ENCODE measurements at regions not wholly inside any gene's neighbourhood (a gene's known extent, or its start where the extent isn't known, plus 50 kb on each side); places are given as distances from the start of the nearest gene placed in this dataset.

DNA sequence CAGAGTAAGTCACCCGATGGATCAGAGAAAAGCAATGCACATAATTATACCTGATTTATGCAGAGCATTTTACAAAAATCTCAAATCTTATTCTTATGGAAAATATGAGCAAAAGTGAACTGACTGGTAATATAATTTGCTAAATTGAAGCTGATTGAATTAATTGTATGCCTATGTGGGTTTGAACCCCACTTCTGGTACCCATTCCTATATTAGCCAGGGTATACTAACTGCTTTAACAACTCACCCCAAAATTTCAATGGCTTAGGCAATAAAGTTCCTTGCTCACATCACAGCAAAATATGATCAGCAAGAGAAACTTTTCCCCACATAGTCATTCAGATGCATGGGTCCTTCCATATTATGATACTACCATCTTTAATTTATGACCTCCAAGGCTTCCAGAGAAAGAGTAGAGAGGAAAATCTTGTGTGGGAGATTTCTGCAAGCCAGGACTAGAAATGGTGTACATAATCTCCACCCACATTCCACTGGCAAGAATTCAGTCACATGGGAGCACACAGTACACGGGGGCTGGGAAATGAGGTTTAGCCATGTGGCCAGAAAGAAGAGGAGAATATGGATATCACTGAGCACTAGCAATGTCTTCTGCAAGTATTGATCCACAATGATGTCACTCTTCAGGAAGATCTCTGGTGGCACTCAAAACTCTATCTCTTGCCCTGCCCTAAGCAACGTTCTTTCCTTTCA, 640.7 kb downstream of the BCOR start:
- Histone ChIP-seq H3K27ac (ENCODE audit: low read depth, low read length) (no peak overlapping the region), H3K4me3 (ENCODE audit: low read length in 2 of 2) (no peak overlapping the region), H3K27me3 (ENCODE audit: insufficient read depth, low read length) (no peaks in the 10 kb centered on the region), H3K4me1 (ENCODE audit: insufficient read depth, low read length) (no peaks in the 10 kb centered on the region), H3K9me3 (ENCODE audit: control insufficient read depth in 1 of 2, low read length in 2 of 2) (no peaks in the 10 kb centered on the region), H3K36me3 (ENCODE audit: insufficient read depth, low read length) (no peaks in the 10 kb centered on the region)
- no peak overlapping the region for H3K27ac Mint-ChIP-seq
- H3K4me1 Mint-ChIP-seq: no peaks in the 10 kb centered on the region
- no peak for DNase-seq
- ChIA-PET CTCF (ENCODE audit: partially characterized antibody) (no interaction called here), POLR2A (ENCODE audit: partially characterized antibody) (no interaction called here)
- H3K9me3 Mint-ChIP-seq: peaks cover 0 to 11% (median 2%) of the 10 kb centered on the region in 8 donors
- H3K27me3 Mint-ChIP-seq: no peaks in the 10 kb centered on the region
- intact Hi-C loops (cut with micrococcal nuclease): no loop called here
- H3K4me3 Mint-ChIP-seq: no peak overlapping the region
- no peaks in the 10 kb centered on the region for H3K36me3 Mint-ChIP-seq

DNA sequence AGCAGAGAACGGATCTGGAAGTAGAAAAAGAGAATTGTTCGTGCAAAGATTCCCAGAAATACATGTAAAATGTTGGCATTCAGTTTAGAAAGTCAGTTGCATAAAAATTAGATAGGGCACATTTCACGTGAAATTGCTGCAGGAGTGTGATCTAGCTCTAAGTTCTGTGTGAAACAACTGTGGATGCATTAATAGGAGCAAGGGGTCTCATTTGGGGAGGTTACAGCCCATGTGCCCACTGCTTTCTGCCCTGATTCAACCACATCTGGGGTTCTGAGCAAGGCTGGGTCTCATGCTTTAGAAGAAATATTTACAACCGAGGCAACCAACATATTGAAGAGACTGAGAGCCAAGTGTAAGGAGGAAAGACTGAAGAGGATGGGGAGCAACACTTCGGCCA, 639.0 kb downstream of the BCOR start:
- Histone ChIP-seq H3K4me3 (ENCODE audit: low read length in 2 of 2) (no peak overlapping the region), H3K9me3 (ENCODE audit: control insufficient read depth in 1 of 2, low read length in 2 of 2) (no peaks in the 10 kb centered on the region), H3K27me3 (ENCODE audit: insufficient read depth, low read length) (no peaks in the 10 kb centered on the region), H3K4me1 (ENCODE audit: insufficient read depth, low read length) (no peaks in the 10 kb centered on the region), H3K27ac (ENCODE audit: low read depth, low read length) (no peak overlapping the region), H3K36me3 (ENCODE audit: insufficient read depth, low read length) (no peaks in the 10 kb centered on the region)
- no peaks in the 10 kb centered on the region for H3K36me3 Mint-ChIP-seq
- intact Hi-C loops (cut with micrococcal nuclease): no loop called here
- H3K27ac Mint-ChIP-seq: no peak overlapping the region
- H3K4me3 Mint-ChIP-seq: no peak overlapping the region
- POLR2A ChIA-PET (ENCODE audit: partially characterized antibody): no interaction called here
- DNase-seq: no peak
- H3K9me3 Mint-ChIP-seq: peaks cover 0 to 11% (median 2%) of the 10 kb centered on the region in 8 donors
- no peaks in the 10 kb centered on the region for H3K27me3 Mint-ChIP-seq
- H3K4me1 Mint-ChIP-seq: no peaks in the 10 kb centered on the region
- CTCF ChIA-PET (ENCODE audit: partially characterized antibody): no interaction called here

DNA sequence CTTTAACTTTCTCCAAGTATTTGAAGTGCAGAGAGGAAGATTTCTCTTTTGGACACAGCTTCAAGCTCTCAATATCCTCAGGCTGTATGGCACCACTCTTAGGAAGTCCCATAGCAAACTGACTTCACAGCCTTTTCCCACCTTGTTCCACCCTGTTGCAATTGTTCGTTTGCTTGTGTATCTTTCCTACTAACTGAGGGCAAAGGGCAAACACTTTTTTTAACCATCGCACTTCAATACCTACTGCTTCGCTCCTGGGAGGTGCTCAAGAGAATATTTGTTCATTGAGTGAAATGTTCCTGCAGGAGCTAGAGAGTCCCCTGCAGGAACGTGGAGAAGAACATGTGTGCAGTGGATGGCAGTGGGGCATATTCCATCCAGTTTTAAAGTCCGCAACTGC, 638.6 kb downstream of the BCOR start:
- H3K27me3 ChIP-seq (ENCODE audit: insufficient read depth, low read length): no peaks in the 10 kb centered on the region
- Mint-ChIP-seq H3K27me3 (no peaks in the 10 kb centered on the region), H3K27ac (no peak overlapping the region), H3K36me3 (no peaks in the 10 kb centered on the region), H3K4me1 (no peaks in the 10 kb centered on the region), H3K9me3 (peaks cover 0 to 11% (median 2%) of the 10 kb centered on the region in 8 donors), H3K4me3 (no peak overlapping the region)
- CTCF ChIA-PET (ENCODE audit: partially characterized antibody): no interaction called here
- H3K4me1 ChIP-seq (ENCODE audit: insufficient read depth, low read length): no peaks in the 10 kb centered on the region
- H3K9me3 ChIP-seq (ENCODE audit: control insufficient read depth in 1 of 2, low read length in 2 of 2): no peaks in the 10 kb centered on the region
- no peak for DNase-seq
- H3K36me3 ChIP-seq (ENCODE audit: insufficient read depth, low read length): no peaks in the 10 kb centered on the region
- no peak overlapping the region for H3K27ac ChIP-seq (ENCODE audit: low read depth, low read length)
- H3K4me3 ChIP-seq (ENCODE audit: low read length in 2 of 2): no peak overlapping the region
- POLR2A ChIA-PET (ENCODE audit: partially characterized antibody): no interaction called here
- intact Hi-C loops (cut with micrococcal nuclease): no loop called here

DNA sequence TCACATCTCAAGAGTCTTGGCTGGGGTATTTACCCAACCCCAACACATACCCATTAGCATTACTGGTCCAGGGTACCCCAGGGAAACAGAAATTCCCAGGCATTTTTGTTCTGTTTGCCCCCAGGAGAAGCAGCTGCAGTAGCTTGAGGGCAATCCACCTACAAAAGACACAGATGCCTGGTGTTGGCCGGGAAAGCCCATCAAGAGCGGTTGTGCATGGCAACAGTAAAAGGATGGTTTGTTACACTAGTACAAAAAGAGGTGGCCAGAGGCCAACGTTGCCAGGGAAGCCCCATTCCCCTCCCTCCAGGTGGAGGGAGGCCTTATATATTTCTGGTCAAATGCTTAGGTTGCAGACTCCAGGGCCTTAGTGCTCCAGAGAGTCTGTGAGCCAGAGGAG, 637.8 kb downstream of the BCOR start:
- Histone ChIP-seq H3K9me3 (ENCODE audit: control insufficient read depth in 1 of 2, low read length in 2 of 2) (no peaks in the 10 kb centered on the region), H3K4me3 (ENCODE audit: low read length in 2 of 2) (no peak overlapping the region), H3K27me3 (ENCODE audit: insufficient read depth, low read length) (no peaks in the 10 kb centered on the region), H3K4me1 (ENCODE audit: insufficient read depth, low read length) (no peaks in the 10 kb centered on the region), H3K36me3 (ENCODE audit: insufficient read depth, low read length) (no peaks in the 10 kb centered on the region), H3K27ac (ENCODE audit: low read depth, low read length) (no peak overlapping the region)
- intact Hi-C loops (cut with micrococcal nuclease): no loop called here
- Mint-ChIP-seq H3K27ac (no peak overlapping the region), H3K4me1 (no peaks in the 10 kb centered on the region), H3K36me3 (no peaks in the 10 kb centered on the region), H3K27me3 (no peaks in the 10 kb centered on the region), H3K4me3 (no peak overlapping the region), H3K9me3 (peaks cover 0 to 11% (median 2%) of the 10 kb centered on the region in 8 donors)
- no peak for DNase-seq
- ChIA-PET POLR2A (ENCODE audit: partially characterized antibody) (no interaction called here), CTCF (ENCODE audit: partially characterized antibody) (no interaction called here)

DNA sequence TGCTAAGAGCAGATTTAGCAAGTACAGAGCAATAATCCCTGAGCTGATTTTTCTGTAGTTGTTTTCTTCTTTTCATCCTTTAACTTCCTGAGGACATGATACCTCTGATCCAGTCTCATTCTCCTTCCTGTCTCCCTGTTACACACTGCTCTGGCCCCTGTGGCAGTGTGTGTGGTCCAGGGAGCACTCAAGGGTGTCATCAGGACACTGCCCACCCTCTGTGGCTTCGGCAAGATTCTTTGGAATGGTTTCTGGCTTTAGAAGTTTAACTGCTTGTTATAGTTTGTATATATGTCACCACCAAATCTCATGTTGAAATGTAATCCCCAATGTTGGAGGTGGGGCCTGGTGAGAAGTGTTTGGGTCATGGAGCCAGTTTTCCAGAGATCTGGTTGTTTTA, 637.3 kb downstream of the BCOR start:
- Histone ChIP-seq H3K4me1 (ENCODE audit: insufficient read depth, low read length) (no peaks in the 10 kb centered on the region), H3K36me3 (ENCODE audit: insufficient read depth, low read length) (no peaks in the 10 kb centered on the region), H3K9me3 (ENCODE audit: control insufficient read depth in 1 of 2, low read length in 2 of 2) (no peaks in the 10 kb centered on the region), H3K4me3 (ENCODE audit: low read length in 2 of 2) (no peak overlapping the region), H3K27me3 (ENCODE audit: insufficient read depth, low read length) (no peaks in the 10 kb centered on the region), H3K27ac (ENCODE audit: low read depth, low read length) (no peak overlapping the region)
- Mint-ChIP-seq H3K36me3 (no peaks in the 10 kb centered on the region), H3K27ac (no peak overlapping the region), H3K9me3 (peaks cover 0 to 11% (median 2%) of the 10 kb centered on the region in 8 donors), H3K4me1 (no peaks in the 10 kb centered on the region), H3K27me3 (no peaks in the 10 kb centered on the region), H3K4me3 (no peak overlapping the region)
- ChIA-PET POLR2A (ENCODE audit: partially characterized antibody) (no interaction called here), CTCF (ENCODE audit: partially characterized antibody) (no interaction called here)
- intact Hi-C loops (cut with micrococcal nuclease): no loop called here
- no peak for DNase-seq

DNA sequence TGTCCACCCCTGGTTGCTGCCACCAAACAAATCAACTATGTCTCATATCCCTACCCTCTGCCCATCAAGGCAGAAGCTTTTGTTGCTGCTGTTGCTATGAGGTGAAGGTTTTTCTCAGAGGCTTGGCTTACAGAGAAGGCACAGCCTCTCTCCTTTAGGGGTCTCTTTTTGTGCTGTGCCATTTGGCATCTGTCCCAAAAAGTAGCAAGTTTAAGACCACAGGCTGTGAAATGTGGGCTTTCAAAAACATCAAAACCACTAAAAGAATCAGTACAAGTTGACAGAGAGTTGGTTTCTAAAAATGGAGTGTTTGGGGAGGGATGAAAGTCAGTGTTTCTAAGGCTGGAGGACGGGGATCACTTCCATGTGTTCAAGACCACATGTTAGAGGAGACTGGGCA, 634.9 kb downstream of the BCOR start:
- no peak overlapping the region for H3K4me3 ChIP-seq (ENCODE audit: low read length in 2 of 2)
- no peaks in the 10 kb centered on the region for H3K36me3 ChIP-seq (ENCODE audit: insufficient read depth, low read length)
- ChIA-PET POLR2A (ENCODE audit: partially characterized antibody) (no interaction called here), CTCF (ENCODE audit: partially characterized antibody) (no interaction called here)
- no peaks in the 10 kb centered on the region for H3K36me3 Mint-ChIP-seq
- no peak overlapping the region for H3K27ac ChIP-seq (ENCODE audit: low read depth, low read length)
- no peaks in the 10 kb centered on the region for H3K4me1 ChIP-seq (ENCODE audit: insufficient read depth, low read length)
- no peaks in the 10 kb centered on the region for H3K27me3 Mint-ChIP-seq
- intact Hi-C loops (cut with micrococcal nuclease): no loop called here
- no peaks in the 10 kb centered on the region for H3K27me3 ChIP-seq (ENCODE audit: insufficient read depth, low read length)
- no peak for DNase-seq
- H3K4me1 Mint-ChIP-seq: no peaks in the 10 kb centered on the region
- no peak overlapping the region for H3K27ac Mint-ChIP-seq
- no peaks in the 10 kb centered on the region for H3K9me3 Mint-ChIP-seq
- no peak overlapping the region for H3K4me3 Mint-ChIP-seq
- H3K9me3 ChIP-seq (ENCODE audit: control insufficient read depth in 1 of 2, low read length in 2 of 2): no peaks in the 10 kb centered on the region

DNA sequence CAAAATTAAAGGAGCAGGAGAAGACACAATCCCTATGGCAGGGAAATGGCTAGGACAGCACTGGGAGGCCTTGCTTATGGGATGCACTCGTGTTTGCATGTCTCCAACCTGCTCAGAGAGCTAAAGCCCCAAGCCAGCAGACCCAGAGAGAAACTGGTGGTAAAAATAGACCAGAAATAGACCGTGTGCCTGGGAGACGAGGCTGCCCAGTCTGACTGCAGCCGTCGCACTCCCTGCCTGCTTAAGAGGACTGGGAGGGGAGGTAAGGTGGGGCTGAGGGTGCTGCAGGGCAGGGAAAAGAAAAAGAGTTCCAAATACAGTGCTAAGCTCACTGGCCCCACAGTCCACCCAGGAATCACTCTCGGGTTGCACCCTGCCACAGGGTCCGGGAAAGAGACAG, 633.5 kb downstream of the BCOR start:
- H3K27me3 ChIP-seq (ENCODE audit: insufficient read depth, low read length): no peaks in the 10 kb centered on the region
- no peak for DNase-seq
- ChIA-PET POLR2A (ENCODE audit: partially characterized antibody) (no interaction called here), CTCF (ENCODE audit: partially characterized antibody) (no interaction called here)
- H3K4me1 ChIP-seq (ENCODE audit: insufficient read depth, low read length): no peaks in the 10 kb centered on the region
- no peaks in the 10 kb centered on the region for H3K36me3 ChIP-seq (ENCODE audit: insufficient read depth, low read length)
- Mint-ChIP-seq H3K4me3 (no peak overlapping the region), H3K27ac (no peak overlapping the region), H3K36me3 (no peaks in the 10 kb centered on the region), H3K4me1 (no peaks in the 10 kb centered on the region), H3K9me3 (no peaks in the 10 kb centered on the region), H3K27me3 (no peaks in the 10 kb centered on the region)
- H3K9me3 ChIP-seq (ENCODE audit: control insufficient read depth in 1 of 2, low read length in 2 of 2): no peaks in the 10 kb centered on the region
- intact Hi-C loops (cut with micrococcal nuclease): no loop called here
- H3K4me3 ChIP-seq (ENCODE audit: low read length in 2 of 2): no peak overlapping the region
- H3K27ac ChIP-seq (ENCODE audit: low read depth, low read length): no peak overlapping the region

DNA sequence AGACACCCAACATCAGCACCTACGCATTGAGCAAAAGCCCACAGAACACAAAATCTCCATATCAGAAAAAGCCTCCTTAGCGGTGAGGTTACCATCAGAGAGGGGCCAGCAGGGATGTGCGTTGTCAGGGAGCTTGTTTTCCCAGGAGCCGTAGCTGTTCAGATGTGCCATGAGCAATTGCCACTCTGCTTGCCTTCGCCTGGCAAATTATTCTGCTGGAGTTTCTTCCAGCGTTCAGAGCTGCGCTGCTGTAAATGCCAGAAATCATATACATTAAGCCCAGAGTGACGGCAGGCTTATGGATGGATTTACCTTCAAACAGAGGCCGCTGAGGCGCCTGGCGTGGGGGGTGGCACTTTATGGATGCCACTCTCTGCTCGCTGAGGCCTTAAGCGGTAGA, 632.3 kb downstream of the BCOR start:
- no peak overlapping the region for H3K27ac Mint-ChIP-seq
- H3K9me3 Mint-ChIP-seq: no peaks in the 10 kb centered on the region
- CTCF ChIA-PET (ENCODE audit: partially characterized antibody): no interaction called here

More for the DNA sequence above, 632.3 kb downstream of the BCOR start:
- H3K4me1 ChIP-seq (ENCODE audit: insufficient read depth, low read length): no peaks in the 10 kb centered on the region
- H3K4me1 Mint-ChIP-seq: no peaks in the 10 kb centered on the region
- no peak for DNase-seq
- no peak overlapping the region for H3K4me3 ChIP-seq (ENCODE audit: low read length in 2 of 2)
- no peak overlapping the region for H3K27ac ChIP-seq (ENCODE audit: low read depth, low read length)
- intact Hi-C loops (cut with micrococcal nuclease): no loop called here
- H3K36me3 ChIP-seq (ENCODE audit: insufficient read depth, low read length): no peaks in the 10 kb centered on the region
- no peak overlapping the region for H3K4me3 Mint-ChIP-seq
- H3K27me3 Mint-ChIP-seq: no peaks in the 10 kb centered on the region
- H3K36me3 Mint-ChIP-seq: no peaks in the 10 kb centered on the region
- H3K9me3 ChIP-seq (ENCODE audit: control insufficient read depth in 1 of 2, low read length in 2 of 2): no peaks in the 10 kb centered on the region
- POLR2A ChIA-PET (ENCODE audit: partially characterized antibody): no interaction called here
- no peaks in the 10 kb centered on the region for H3K27me3 ChIP-seq (ENCODE audit: insufficient read depth, low read length)

Measured in CD4-positive, alpha-beta memory T cell (primary cell).